ENCODE measurements at regions not wholly inside any gene's neighbourhood (a gene's known extent, or its start where the extent isn't known, plus 50 kb on each side); places are given as distances from the start of the nearest gene placed in this dataset.

DNA sequence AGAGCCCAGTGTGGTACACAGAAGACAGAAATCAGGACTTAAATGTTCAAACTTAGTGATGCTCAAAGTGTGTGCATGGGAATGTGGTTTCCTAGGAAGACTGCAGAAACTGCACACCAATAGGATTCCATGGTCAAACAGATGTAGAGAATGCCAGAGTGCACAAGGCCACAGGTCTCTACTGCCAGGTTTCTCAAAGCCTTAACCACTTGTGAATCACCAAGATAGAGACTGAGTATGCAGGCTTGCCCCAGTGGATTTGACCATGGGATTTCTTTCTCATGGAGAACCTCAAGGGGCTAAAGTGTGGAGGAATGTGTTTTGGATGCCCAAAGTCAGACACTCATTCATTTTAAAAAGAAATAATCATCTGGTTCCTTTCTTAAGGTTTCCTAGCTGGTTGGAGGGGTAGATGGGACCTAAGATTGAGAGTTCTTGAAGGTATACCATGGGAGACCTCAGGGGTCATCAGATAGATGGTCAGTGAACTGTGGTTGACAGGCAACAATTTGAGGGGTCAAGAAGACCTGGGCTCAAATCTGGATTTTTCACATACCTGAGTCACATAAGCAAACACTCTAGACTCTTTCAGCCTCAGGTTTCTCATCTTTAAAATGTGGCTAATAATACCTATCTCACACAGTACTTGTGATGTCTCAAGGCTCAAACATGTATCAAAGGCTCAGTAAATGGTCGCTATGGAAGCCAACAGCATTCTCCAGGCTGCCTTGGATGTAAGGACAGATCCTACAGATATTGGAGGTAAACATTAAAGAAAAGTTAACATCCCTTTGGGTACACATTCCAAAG lies 81.1 kb downstream of the BOD1 start:
- H3K27ac Mint-ChIP-seq: no peak overlapping the region
- H3K9me3 ChIP-seq (ENCODE audit: control insufficient read depth in 2 of 3, low read length in 3 of 3): no peaks in the 10 kb centered on the region
- H3K4me1 ChIP-seq (ENCODE audit: control insufficient read depth in 2 of 2, insufficient read depth in 2 of 2, low read length in 2 of 2): no peaks in the 10 kb centered on the region
- H3K27me3 Mint-ChIP-seq: peaks cover 0 to 22% (median 10%) of the 10 kb centered on the region in 5 donors
- peaks cover 0 to 1% (median 0%) of the 10 kb centered on the region in 11 donors for H3K9me3 Mint-ChIP-seq
- H3K27me3 ChIP-seq (ENCODE audit: control insufficient read depth in 2 of 2, insufficient read depth in 2 of 2, low read length in 2 of 2): no peaks in the 10 kb centered on the region
- no peak for DNase-seq
- H3K36me3 ChIP-seq (ENCODE audit: control insufficient read depth in 2 of 3, insufficient read depth in 3 of 3, low read length in 3 of 3): no peaks in the 10 kb centered on the region
- ChIA-PET POLR2A (no interaction called here), CTCF (no interaction called here)
- no peak overlapping the region for H3K4me3 Mint-ChIP-seq
- H3K36me3 Mint-ChIP-seq: no peaks in the 10 kb centered on the region
- ATAC-seq: no peak
- no peak overlapping the region for H3K27ac ChIP-seq (ENCODE audit: low read depth, low read length)
- intact Hi-C loops (cut with micrococcal nuclease): no loop called here
- H3K4me3 ChIP-seq (ENCODE audit: low read length): no peak overlapping the region
- H3K4me1 Mint-ChIP-seq: no peaks in the 10 kb centered on the region

DNA sequence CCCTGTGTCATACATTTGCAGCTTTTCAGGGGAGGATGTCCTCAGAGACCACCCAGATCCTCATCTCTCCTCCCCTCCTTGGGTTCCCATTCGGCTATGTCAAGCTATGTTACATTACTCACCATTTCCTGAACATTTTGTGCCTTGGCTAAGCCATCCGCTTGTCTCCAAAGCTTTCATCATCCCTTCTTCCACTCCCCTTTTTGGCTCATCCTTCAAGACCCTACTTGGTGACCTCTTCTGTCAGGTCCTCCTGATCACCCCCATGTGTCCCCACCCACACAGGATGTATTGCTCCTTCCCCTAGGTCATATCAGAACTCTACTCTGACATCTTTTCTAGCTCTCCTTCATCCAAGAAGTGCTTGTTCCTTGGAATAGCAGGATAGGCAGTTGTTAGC lies 81.8 kb downstream of the BOD1 start:
- H3K36me3 Mint-ChIP-seq: no peaks in the 10 kb centered on the region
- H3K27ac Mint-ChIP-seq: no peak overlapping the region
- Histone ChIP-seq H3K4me1 (ENCODE audit: control insufficient read depth in 2 of 2, insufficient read depth in 2 of 2, low read length in 2 of 2) (no peaks in the 10 kb centered on the region), H3K4me3 (ENCODE audit: low read length) (no peak overlapping the region), H3K27ac (ENCODE audit: low read depth, low read length) (no peak overlapping the region), H3K36me3 (ENCODE audit: control insufficient read depth in 2 of 3, insufficient read depth in 3 of 3, low read length in 3 of 3) (no peaks in the 10 kb centered on the region), H3K27me3 (ENCODE audit: control insufficient read depth in 2 of 2, insufficient read depth in 2 of 2, low read length in 2 of 2) (no peaks in the 10 kb centered on the region), H3K9me3 (ENCODE audit: control insufficient read depth in 2 of 3, low read length in 3 of 3) (no peaks in the 10 kb centered on the region)
- ATAC-seq (no peak), DNase-seq (no peak)
- CTCF ChIA-PET: no interaction called here
- peaks cover 0 to 17% (median 10%) of the 10 kb centered on the region in 5 donors for H3K27me3 Mint-ChIP-seq
- H3K9me3 Mint-ChIP-seq: peaks cover 0 to 1% (median 0%) of the 10 kb centered on the region in 11 donors
- POLR2A ChIA-PET: no interaction called here
- intact Hi-C loops (cut with micrococcal nuclease): no loop called here
- H3K4me3 Mint-ChIP-seq: no peak overlapping the region
- no peaks in the 10 kb centered on the region for H3K4me1 Mint-ChIP-seq

DNA sequence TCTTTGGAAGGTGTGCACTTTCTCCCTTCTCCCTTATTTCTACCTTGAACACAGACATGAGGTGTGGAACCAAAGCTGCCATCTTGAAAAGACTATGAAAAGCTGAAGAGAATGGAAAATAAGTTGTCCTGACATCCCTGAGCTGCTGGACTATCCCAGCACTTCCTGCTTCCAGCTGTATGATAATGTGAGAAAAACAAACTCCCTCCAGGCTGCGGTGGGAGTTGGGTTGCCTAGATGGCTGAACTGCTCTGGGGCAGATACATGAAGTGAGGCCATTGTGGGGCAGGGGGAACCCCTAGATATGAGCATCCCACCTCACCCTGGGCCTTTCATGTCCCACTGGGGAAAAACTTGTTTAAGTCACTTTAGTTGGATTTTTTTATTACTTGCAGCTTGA lies 82.4 kb downstream of the BOD1 start:
- no peaks in the 10 kb centered on the region for H3K36me3 ChIP-seq (ENCODE audit: control insufficient read depth in 2 of 3, insufficient read depth in 3 of 3, low read length in 3 of 3)
- CTCF ChIA-PET: no interaction called here
- no peak for DNase-seq
- Mint-ChIP-seq H3K27me3 (peaks cover 0 to 16% (median 10%) of the 10 kb centered on the region in 5 donors), H3K4me3 (no peak overlapping the region), H3K36me3 (no peaks in the 10 kb centered on the region), H3K27ac (no peak overlapping the region), H3K4me1 (no peaks in the 10 kb centered on the region), H3K9me3 (peaks cover 0 to 1% (median 0%) of the 10 kb centered on the region in 11 donors)
- H3K4me1 ChIP-seq (ENCODE audit: control insufficient read depth in 2 of 2, insufficient read depth in 2 of 2, low read length in 2 of 2): no peaks in the 10 kb centered on the region
- no peak overlapping the region for H3K27ac ChIP-seq (ENCODE audit: low read depth, low read length)
- no peaks in the 10 kb centered on the region for H3K9me3 ChIP-seq (ENCODE audit: control insufficient read depth in 2 of 3, low read length in 3 of 3)
- no peaks in the 10 kb centered on the region for H3K27me3 ChIP-seq (ENCODE audit: control insufficient read depth in 2 of 2, insufficient read depth in 2 of 2, low read length in 2 of 2)
- POLR2A ChIA-PET: no interaction called here
- no peak overlapping the region for H3K4me3 ChIP-seq (ENCODE audit: low read length)
- no peak for ATAC-seq
- intact Hi-C loops (cut with micrococcal nuclease): no loop called here

DNA sequence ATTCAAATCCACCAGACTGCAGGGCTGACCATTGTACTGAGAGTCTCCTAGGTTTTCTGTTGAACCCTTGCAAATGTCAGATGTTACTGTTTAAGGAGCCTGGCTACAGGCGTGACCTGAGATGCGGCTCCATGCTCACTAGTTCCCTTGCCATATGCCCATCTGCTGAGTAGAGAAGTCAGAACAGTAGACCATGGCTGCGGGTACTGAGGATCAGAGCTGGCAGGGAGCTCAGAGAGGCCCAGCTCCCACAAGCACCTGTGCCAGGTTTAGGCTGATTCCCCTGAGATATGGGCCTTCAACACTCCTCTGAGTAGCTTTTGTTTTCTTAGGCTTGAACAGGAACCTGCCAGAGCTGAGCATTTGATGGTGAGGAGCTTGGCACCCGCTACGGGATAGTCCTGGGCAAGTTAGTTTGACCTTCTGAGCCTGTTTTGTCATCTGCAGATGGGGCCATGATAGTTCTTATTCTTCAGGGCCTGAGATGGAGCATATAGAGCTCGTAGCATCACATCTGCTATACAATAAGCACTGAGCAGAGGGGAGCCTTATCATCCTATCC lies 83.7 kb downstream of the BOD1 start:
- no peak overlapping the region for H3K4me3 ChIP-seq (ENCODE audit: low read length)
- H3K27ac Mint-ChIP-seq: no peak overlapping the region
- no peak overlapping the region for H3K27ac ChIP-seq (ENCODE audit: low read depth, low read length)
- H3K27me3 ChIP-seq (ENCODE audit: control insufficient read depth in 2 of 2, insufficient read depth in 2 of 2, low read length in 2 of 2): no peaks in the 10 kb centered on the region
- POLR2A ChIA-PET: no interaction called here
- H3K4me1 ChIP-seq (ENCODE audit: control insufficient read depth in 2 of 2, insufficient read depth in 2 of 2, low read length in 2 of 2): no peaks in the 10 kb centered on the region
- intact Hi-C loops (cut with micrococcal nuclease): no loop called here
- no peaks in the 10 kb centered on the region for H3K36me3 ChIP-seq (ENCODE audit: control insufficient read depth in 2 of 3, insufficient read depth in 3 of 3, low read length in 3 of 3)
- no peak overlapping the region for H3K4me3 Mint-ChIP-seq
- H3K36me3 Mint-ChIP-seq: no peaks in the 10 kb centered on the region
- CTCF ChIA-PET: no interaction called here
- no peak for DNase-seq
- H3K9me3 Mint-ChIP-seq: peaks cover 0 to 1% (median 0%) of the 10 kb centered on the region in 11 donors
- ATAC-seq: no peak
- peaks cover 0 to 12% (median 10%) of the 10 kb centered on the region in 5 donors for H3K27me3 Mint-ChIP-seq
- H3K9me3 ChIP-seq (ENCODE audit: control insufficient read depth in 2 of 3, low read length in 3 of 3): no peaks in the 10 kb centered on the region
- no peaks in the 10 kb centered on the region for H3K4me1 Mint-ChIP-seq

DNA sequence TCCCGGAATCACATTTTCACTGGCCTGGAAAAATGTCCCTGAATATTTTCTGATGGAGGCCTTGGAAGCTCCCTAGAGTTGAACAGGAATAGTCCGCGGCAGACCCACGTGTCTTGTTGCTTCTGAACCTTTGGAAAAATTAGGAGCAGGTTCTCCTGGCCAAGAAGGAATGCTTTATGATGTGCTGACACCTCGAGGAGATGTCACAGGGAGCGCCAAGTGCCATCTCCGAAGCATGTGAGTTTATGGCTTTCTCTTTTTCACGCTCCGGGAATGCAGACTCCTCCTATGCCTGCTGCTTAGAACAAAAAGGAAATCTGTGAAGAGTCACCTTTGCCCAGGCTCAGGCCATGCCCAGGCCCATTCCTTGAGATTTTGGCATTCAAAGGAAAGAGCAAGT lies 84.6 kb downstream of the BOD1 start:
- ATAC-seq (no peak), DNase-seq (no peak)
- Mint-ChIP-seq H3K9me3 (peaks cover 0 to 1% (median 0%) of the 10 kb centered on the region in 11 donors), H3K4me3 (no peak overlapping the region), H3K27me3 (peaks cover 0 to 15% (median 9%) of the 10 kb centered on the region in 5 donors), H3K4me1 (no peaks in the 10 kb centered on the region), H3K27ac (no peak overlapping the region), H3K36me3 (no peaks in the 10 kb centered on the region)
- no peaks in the 10 kb centered on the region for H3K27me3 ChIP-seq (ENCODE audit: control insufficient read depth in 2 of 2, insufficient read depth in 2 of 2, low read length in 2 of 2)
- no peaks in the 10 kb centered on the region for H3K9me3 ChIP-seq (ENCODE audit: control insufficient read depth in 2 of 3, low read length in 3 of 3)
- H3K4me3 ChIP-seq (ENCODE audit: low read length): no peak overlapping the region
- no peak overlapping the region for H3K27ac ChIP-seq (ENCODE audit: low read depth, low read length)
- ChIA-PET POLR2A (no interaction called here), CTCF (interaction anchor here (0.6 kb wide), 1 partner anchor 709 kb away, joined by 4 read pairs; no protein-coding TSS in a partner anchor)
- intact Hi-C loops (cut with micrococcal nuclease): no loop called here
- no peaks in the 10 kb centered on the region for H3K36me3 ChIP-seq (ENCODE audit: control insufficient read depth in 2 of 3, insufficient read depth in 3 of 3, low read length in 3 of 3)
- no peaks in the 10 kb centered on the region for H3K4me1 ChIP-seq (ENCODE audit: control insufficient read depth in 2 of 2, insufficient read depth in 2 of 2, low read length in 2 of 2)

DNA sequence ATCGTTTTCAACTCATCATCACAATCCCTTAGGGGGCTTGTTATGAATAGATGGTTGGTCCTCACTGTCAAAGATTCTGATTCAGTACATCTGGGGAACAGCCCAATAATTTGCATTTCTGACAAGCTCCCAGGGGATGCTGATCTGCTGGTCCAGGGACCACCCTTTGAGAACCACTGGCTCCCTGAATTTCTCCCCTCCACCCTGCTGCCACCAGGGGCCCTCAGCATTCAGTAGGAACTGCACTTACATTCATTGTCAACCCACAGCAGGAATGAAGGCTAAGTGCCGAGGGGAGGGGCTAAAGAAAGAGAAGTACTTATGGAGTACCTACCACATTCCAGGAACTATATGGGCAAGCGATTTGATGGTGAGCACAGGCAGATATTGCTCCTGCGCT lies 85.9 kb downstream of the BOD1 start:
- ChIA-PET POLR2A (no interaction called here), CTCF (no interaction called here)

DNA sequence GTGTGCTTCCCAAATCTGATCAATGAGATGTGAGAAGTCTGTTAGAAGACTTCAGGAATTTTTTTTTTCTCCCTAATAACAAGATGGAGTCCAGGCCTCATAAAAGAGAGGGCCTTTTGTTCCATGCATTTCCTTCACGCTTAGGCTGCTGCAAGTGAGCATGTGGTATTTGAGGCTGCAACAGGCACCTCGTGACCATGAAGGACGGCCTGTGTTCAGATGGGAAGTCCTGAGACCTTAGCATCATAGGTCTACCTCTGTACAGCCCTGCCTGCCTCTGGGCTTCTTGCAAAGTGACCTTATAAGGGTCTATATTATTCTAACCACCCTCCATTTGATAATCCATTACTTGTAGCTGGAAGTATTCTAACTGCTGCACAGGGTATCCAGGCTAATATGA lies 86.6 kb downstream of the BOD1 start:
- ChIA-PET POLR2A (no interaction called here), CTCF (no interaction called here)
- no peak overlapping the region for H3K4me3 ChIP-seq (ENCODE audit: low read length)
- Mint-ChIP-seq H3K9me3 (peaks cover 0 to 1% (median 0%) of the 10 kb centered on the region in 11 donors), H3K27me3 (peaks cover 0 to 13% (median 7%) of the 10 kb centered on the region in 5 donors), H3K36me3 (no peaks in the 10 kb centered on the region), H3K4me1 (no peaks in the 10 kb centered on the region), H3K27ac (no peak overlapping the region), H3K4me3 (no peak overlapping the region)
- no peaks in the 10 kb centered on the region for H3K27me3 ChIP-seq (ENCODE audit: control insufficient read depth in 2 of 2, insufficient read depth in 2 of 2, low read length in 2 of 2)
- no peak overlapping the region for H3K27ac ChIP-seq (ENCODE audit: low read depth, low read length)
- DNase-seq (no peak), ATAC-seq (no peak)
- intact Hi-C loops (cut with micrococcal nuclease): no loop called here
- H3K4me1 ChIP-seq (ENCODE audit: control insufficient read depth in 2 of 2, insufficient read depth in 2 of 2, low read length in 2 of 2): no peaks in the 10 kb centered on the region
- H3K36me3 ChIP-seq (ENCODE audit: control insufficient read depth in 2 of 3, insufficient read depth in 3 of 3, low read length in 3 of 3): no peaks in the 10 kb centered on the region
- no peaks in the 10 kb centered on the region for H3K9me3 ChIP-seq (ENCODE audit: control insufficient read depth in 2 of 3, low read length in 3 of 3)

More for the DNA sequence above, 85.9 kb downstream of the BOD1 start:
- no peak for ATAC-seq
- no peaks in the 10 kb centered on the region for H3K4me1 Mint-ChIP-seq
- Histone ChIP-seq H3K27me3 (ENCODE audit: control insufficient read depth in 2 of 2, insufficient read depth in 2 of 2, low read length in 2 of 2) (no peaks in the 10 kb centered on the region), H3K9me3 (ENCODE audit: control insufficient read depth in 2 of 3, low read length in 3 of 3) (no peaks in the 10 kb centered on the region), H3K4me1 (ENCODE audit: control insufficient read depth in 2 of 2, insufficient read depth in 2 of 2, low read length in 2 of 2) (no peaks in the 10 kb centered on the region), H3K4me3 (ENCODE audit: low read length) (no peak overlapping the region), H3K36me3 (ENCODE audit: control insufficient read depth in 2 of 3, insufficient read depth in 3 of 3, low read length in 3 of 3) (no peaks in the 10 kb centered on the region), H3K27ac (ENCODE audit: low read depth, low read length) (no peak overlapping the region)
- intact Hi-C loops (cut with micrococcal nuclease): no loop called here
- H3K27me3 Mint-ChIP-seq: peaks cover 0 to 15% (median 9%) of the 10 kb centered on the region in 5 donors
- H3K36me3 Mint-ChIP-seq: no peaks in the 10 kb centered on the region
- H3K9me3 Mint-ChIP-seq: peaks cover 0 to 1% (median 0%) of the 10 kb centered on the region in 11 donors
- no peak overlapping the region for H3K27ac Mint-ChIP-seq
- DNase-seq: no peak
- H3K4me3 Mint-ChIP-seq: no peak overlapping the region
